HepG2 (cell line): ENCODE measurements at regions not wholly inside any gene's neighbourhood (a gene's known extent, or its start where the extent isn't known, plus 50 kb on each side); places are given as distances from the start of the nearest gene placed in this dataset.

Experiments used
- ATAC-seq: fragments of 200-7000 bp; cut with Tn5 transposase; 3 replicates; pipeline ENCODE4 v1.9.1; 2020; ENCODE audit warnings: mild to moderate bottlenecking, moderate library complexity
- BruUV-seq: library from RNA; stranded (reverse); fragments of 400-500 nt; replicated peaks from 2 replicates; lab custom pipeline; 2021; lab: Mats Ljungman, UMichigan
- CTCF ChIA-PET: fragments of 300-600 bp; formaldehyde crosslinking; extraction: SDS; loops from one replicate; lab custom pipeline; 2021; ENCODE audit warnings: low total read pairs, inconsistent platforms, low intra/inter-chr PET ratio; lab: Yijun Ruan, JAX
- POLR2A ChIA-PET: fragments of 350-600 bp; sonication (Branson Sonifier 250); formaldehyde crosslinking; loops from one replicate; lab custom pipeline; 2020; ENCODE audit warnings: antibody characterized with exemption, inconsistent platforms; lab: Yijun Ruan, JAX
- DNase-seq: peaks from one replicate; pipeline ENCODE4 v3.0.0-alpha.2; 2015; ENCODE audit warnings: low spot score
- FAIRE-seq: peaks from 3 replicates; lab custom pipeline; 2011; peaks lifted over from hg19 to GRCh38; lab: Jason Lieb, UNC
- H2AFZ ChIP-seq: one replicate; pipeline ENCODE4 v1.6.1; 2011; ENCODE audit warnings: low read length, inconsistent platforms
- H3K27ac ChIP-seq: fragments of 300-600 bp; 3 replicates; pipeline ENCODE4 v1.8.0; 2011; ENCODE audit warnings: mixed run types, mild to moderate bottlenecking, mixed read lengths, low read length, inconsistent platforms; ENCODE audit not compliant: insufficient read depth; ENCODE audit errors: extremely low read length
- H3K27me3 ChIP-seq, 2 experiments: fragments of 200-600 bp in 1 of 2; 2 replicates in 1 of 2; 3 replicates in 1 of 2; pipeline versions ENCODE4 v1.6.0 to v1.8.0; 2011; ENCODE audit warnings: low read length in 2 of 2, mild to moderate bottlenecking in 2 of 2, moderate library complexity in 2 of 2, inconsistent platforms in 1 of 2; ENCODE audit not compliant: insufficient read depth in 2 of 2, control insufficient read depth in 1 of 2
- H3K36me3 ChIP-seq, 2 experiments: fragments of 200-600 bp in 1 of 2; replicated peaks in 1 of 2; 2 replicates in 1 of 2; 3 replicates in 1 of 2; pipeline versions ENCODE4 v1.5.1 to v1.8.0; 2011; ENCODE audit warnings: low read length in 2 of 2, inconsistent platforms in 1 of 2; ENCODE audit not compliant: insufficient read depth in 2 of 2, control insufficient read depth in 1 of 2
- H3K4me1 ChIP-seq: 2 replicates; pipeline ENCODE4 v1.5.1; 2012; ENCODE audit warnings: low read length, inconsistent platforms; ENCODE audit not compliant: insufficient read depth
- H3K4me2 ChIP-seq: 2 replicates; pipeline ENCODE4 v1.6.0; 2011; ENCODE audit warnings: low read depth, low read length, inconsistent platforms
- H3K4me3 ChIP-seq, 3 experiments: fragments of 200-600 bp in 1 of 3; sonication (generic), shearing (Covaris generic) in 1 of 3; replicated peaks in 1 of 3; 2 replicates each; pipeline ENCODE4 v1.5.1; 2011 to 2016; ENCODE audit warnings: low read length in 3 of 3, inconsistent platforms in 2 of 3, low read depth in 2 of 3, mild to moderate bottlenecking in 2 of 3, control low read depth in 1 of 3, mixed read lengths in 1 of 3; ENCODE audit not compliant: insufficient read depth in 1 of 3
- H3K79me2 ChIP-seq: one replicate; pipeline ENCODE4 v1.6.1; 2011; ENCODE audit warnings: low read length, inconsistent platforms; ENCODE audit not compliant: insufficient read depth
- H3K9ac ChIP-seq: 2 replicates; pipeline ENCODE4 v1.6.0; 2011; ENCODE audit warnings: mild to moderate bottlenecking, low read depth, low read length, inconsistent platforms; ENCODE audit not compliant: insufficient read depth
- H3K9me3 ChIP-seq: 2 replicates; pipeline ENCODE4 v1.5.1; 2012; ENCODE audit warnings: mild to moderate bottlenecking, low read length
- H4K20me1 ChIP-seq: 2 replicates; pipeline ENCODE4 v1.6.0; 2011; ENCODE audit warnings: inconsistent platforms, mild to moderate bottlenecking, low read length, moderate library complexity; ENCODE audit not compliant: insufficient read depth
- ARHGAP35 ChIP-seq: sonication (generic); formaldehyde crosslinking; IDR thresholded peaks from 2 replicates; pipeline ENCODE4 v1.9.0; 2022; ENCODE audit warnings: mild to moderate bottlenecking, inconsistent platforms, moderate library complexity, missing genetic modification reagents, borderline replicate concordance
- EP300 ChIP-seq, 3 experiments: sonication (generic) in 1 of 3; formaldehyde crosslinking in 1 of 3; IDR thresholded peaks; 2 replicates each; pipeline versions ENCODE4 v1.5.1 to v1.6.1; 2011 to 2020; ENCODE audit warnings: low read depth in 2 of 3, low read length in 2 of 3, borderline replicate concordance in 1 of 3, improper control_type of control experiment in 1 of 3, mild to moderate bottlenecking in 1 of 3, missing genetic modification reagents in 1 of 3, moderate library complexity in 1 of 3
- MIXL1 ChIP-seq: IDR thresholded peaks from 2 replicates; pipeline ENCODE4 v1.6.1; 2016
- RARA ChIP-seq: IDR thresholded peaks from 2 replicates; pipeline ENCODE4 v1.6.1; 2016; ENCODE audit warnings: missing genetic modification reagents, missing compliant biosample characterization
- ZNF572 ChIP-seq: sonication (generic); formaldehyde crosslinking; IDR thresholded peaks from 2 replicates; pipeline ENCODE4 v1.5.1; 2020; ENCODE audit warnings: mild to moderate bottlenecking, missing genetic modification reagents
- ZNF616 ChIP-seq: sonication (generic); formaldehyde crosslinking; IDR thresholded peaks from 2 replicates; pipeline ENCODE4 v1.5.0; 2020; ENCODE audit warnings: low read depth, mild to moderate bottlenecking, missing genetic modification reagents
- WGBS: methylation state at CpG from one replicate; pipeline ENCODE4 v1.1.6; 2017; ENCODE audit warnings: low lambda C conversion rate; 5-methylcytosine and 5-hydroxymethylcytosine counted together
- in situ Hi-C: cut with HindIII; loops from 2 replicates; pipeline ENCODE4 v1.10.0; 2017; ENCODE audit warnings: low pct_unique_long_range_greater_than_20kb; ENCODE audit not compliant: extremely low pct_ligation_motif_present
- intact Hi-C: fragments of 100-400 bp; cut with micrococcal nuclease; formaldehyde crosslinking; loops from one replicate; pipeline ENCODE4 v1.10.0; 2022; ENCODE audit not compliant: unreplicated experiment
- TF ChIP-seq, protein P1 (sequence below): sonication (generic); formaldehyde crosslinking; IDR thresholded peaks from 2 replicates; pipeline ENCODE4 v1.9.0; 2022; ENCODE audit warnings: low read depth, missing genetic modification reagents
- TF ChIP-seq, protein P2 (sequence below): sonication (generic); formaldehyde crosslinking; conservative IDR thresholded peaks from 2 replicates; pipeline ENCODE4 v1.5.0; 2020; ENCODE audit warnings: missing genetic modification reagents
- TF ChIP-seq, protein P3 (sequence below): sonication (generic); formaldehyde crosslinking; IDR thresholded peaks from 2 replicates; pipeline ENCODE4 v1.4.0; 2020; ENCODE audit warnings: missing genetic modification reagents, mild to moderate bottlenecking, borderline replicate concordance
- TF ChIP-seq, protein P4 (sequence below): sonication (generic); formaldehyde crosslinking; IDR thresholded peaks from 2 replicates; pipeline ENCODE4 v1.8.1; 2023; ENCODE audit warnings: missing genetic modification reagents, inconsistent platforms, borderline replicate concordance
- TF ChIP-seq, protein P5 (sequence below): sonication (generic); formaldehyde crosslinking; IDR thresholded peaks from 2 replicates; pipeline ENCODE4 v1.9.0; 2021; ENCODE audit warnings: missing genetic modification reagents, mild to moderate bottlenecking, borderline replicate concordance

DNA sequence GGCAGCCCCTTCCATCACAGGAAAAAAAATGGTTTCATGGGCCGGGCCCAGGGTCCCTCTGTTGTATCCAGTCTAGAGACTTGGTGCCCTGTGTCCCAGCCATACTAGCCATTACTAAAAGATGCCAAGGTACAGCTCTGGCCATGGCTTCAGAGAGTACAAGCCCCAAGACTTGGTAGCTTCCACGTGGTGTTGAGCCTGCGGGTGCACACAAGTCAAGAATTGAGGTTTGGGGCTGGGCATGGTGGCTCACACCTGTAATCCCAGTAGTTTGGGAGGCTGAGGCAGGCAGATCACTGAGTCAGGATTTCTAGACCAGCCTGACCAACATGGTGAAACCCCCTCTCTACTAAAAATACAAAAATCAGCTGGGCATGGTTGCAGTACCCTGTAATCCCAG, 214.3 kb downstream of the LIG4 start:
- Histone ChIP-seq H3K36me3 (no peaks in the 10 kb centered on the region), H3K4me1 (no peaks in the 10 kb centered on the region), H3K9me3 (peaks cover 68% of the 10 kb centered on the region), H3K4me3 (no peak overlapping the region), H3K79me2 (no peaks in the 10 kb centered on the region), H3K27ac (no peak overlapping the region), H2AFZ (no peak overlapping the region), H4K20me1 (no peaks in the 10 kb centered on the region)
- no TSS peak for BruUV-seq
- WGBS: 14% methylated on average over 1 of the region's 3 CpGs
- no peak for FAIRE-seq
- no peak for ATAC-seq
- POLR2A ChIA-PET: no interaction called here
- in situ Hi-C loops: no loop called here
- intact Hi-C loops: no loop called here
- CTCF ChIA-PET: no interaction called here
- DNase-seq: no peak
- TF ChIP-seq ZNF572 (CRISPR knock-in tag): no peak
- TF ChIP-seq, all 625 proteins: peak for 0
- Histone ChIP-seq H3K27me3 (no peaks in the 10 kb centered on the region), H3K9ac (no peak overlapping the region), H3K4me2 (no peak overlapping the region)

DNA sequence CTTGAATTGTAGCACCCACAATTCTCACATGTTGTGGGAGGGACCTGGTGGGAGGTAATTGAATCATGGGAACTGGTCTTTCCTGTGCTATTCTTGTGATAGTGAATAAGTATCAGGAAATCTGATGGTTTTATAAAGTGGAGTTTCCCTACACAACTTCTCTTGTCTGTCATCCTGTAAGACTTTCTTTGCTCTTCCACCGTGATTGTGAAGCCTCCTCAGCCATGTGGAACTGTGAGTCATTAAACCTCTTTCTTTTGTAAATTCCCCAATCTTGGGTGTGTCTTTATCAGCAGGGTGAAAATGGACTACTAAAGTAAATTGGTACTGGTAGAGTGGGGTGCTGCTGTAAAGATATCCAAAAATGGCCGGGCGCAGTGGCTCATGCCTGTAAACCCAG, 215.6 kb downstream of the LIG4 start:
- CTCF ChIA-PET: no interaction called here
- BruUV-seq: no TSS peak
- DNase-seq (no peak), ATAC-seq (no peak), FAIRE-seq (no peak)
- Histone ChIP-seq H3K27me3 (no peaks in the 10 kb centered on the region), H3K27ac (no peak overlapping the region), H3K4me2 (no peak overlapping the region), H4K20me1 (no peaks in the 10 kb centered on the region), H3K79me2 (no peaks in the 10 kb centered on the region), H3K36me3 (no peaks in the 10 kb centered on the region), H3K9ac (no peak overlapping the region), H3K4me1 (no peaks in the 10 kb centered on the region), H3K9me3 (peaks cover 80% of the 10 kb centered on the region), H3K4me3 (no peak overlapping the region), H2AFZ (no peak overlapping the region)
- POLR2A ChIA-PET: no interaction called here
- TF ChIP-seq ARHGAP35 (CRISPR knock-in tag) (no peak), EP300 (IDR thresholded peaks at IDR 0.05; ENCODE audit: low read depth in 2 of 2, low read length in 2 of 2) (no peak), EP300 (CRISPR knock-in tag; IDR thresholded peaks at IDR 0.05; ENCODE audit: borderline replicate concordance) (no peak), MIXL1 (CRISPR knock-in tag) (no peak), RARA (CRISPR knock-in tag) (no peak), ZNF616 (CRISPR knock-in tag) (no peak)
- TF ChIP-seq, protein P1, sequence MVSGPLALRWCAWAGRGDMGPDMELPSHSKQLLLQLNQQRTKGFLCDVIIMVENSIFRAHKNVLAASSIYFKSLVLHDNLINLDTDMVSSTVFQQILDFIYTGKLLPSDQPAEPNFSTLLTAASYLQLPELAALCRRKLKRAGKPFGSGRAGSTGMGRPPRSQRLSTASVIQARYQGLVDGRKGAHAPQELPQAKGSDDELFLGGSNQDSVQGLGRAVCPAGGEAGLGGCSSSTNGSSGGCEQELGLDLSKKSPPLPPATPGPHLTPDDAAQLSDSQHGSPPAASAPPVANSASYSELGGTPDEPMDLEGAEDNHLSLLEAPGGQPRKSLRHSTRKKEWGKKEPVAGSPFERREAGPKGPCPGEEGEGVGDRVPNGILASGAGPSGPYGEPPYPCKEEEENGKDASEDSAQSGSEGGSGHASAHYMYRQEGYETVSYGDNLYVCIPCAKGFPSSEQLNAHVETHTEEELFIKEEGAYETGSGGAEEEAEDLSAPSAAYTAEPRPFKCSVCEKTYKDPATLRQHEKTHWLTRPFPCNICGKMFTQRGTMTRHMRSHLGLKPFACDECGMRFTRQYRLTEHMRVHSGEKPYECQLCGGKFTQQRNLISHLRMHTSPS: no peak
- TF ChIP-seq, protein P2, sequence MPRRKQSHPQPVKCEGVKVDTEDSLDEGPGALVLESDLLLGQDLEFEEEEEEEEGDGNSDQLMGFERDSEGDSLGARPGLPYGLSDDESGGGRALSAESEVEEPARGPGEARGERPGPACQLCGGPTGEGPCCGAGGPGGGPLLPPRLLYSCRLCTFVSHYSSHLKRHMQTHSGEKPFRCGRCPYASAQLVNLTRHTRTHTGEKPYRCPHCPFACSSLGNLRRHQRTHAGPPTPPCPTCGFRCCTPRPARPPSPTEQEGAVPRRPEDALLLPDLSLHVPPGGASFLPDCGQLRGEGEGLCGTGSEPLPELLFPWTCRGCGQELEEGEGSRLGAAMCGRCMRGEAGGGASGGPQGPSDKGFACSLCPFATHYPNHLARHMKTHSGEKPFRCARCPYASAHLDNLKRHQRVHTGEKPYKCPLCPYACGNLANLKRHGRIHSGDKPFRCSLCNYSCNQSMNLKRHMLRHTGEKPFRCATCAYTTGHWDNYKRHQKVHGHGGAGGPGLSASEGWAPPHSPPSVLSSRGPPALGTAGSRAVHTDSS (CRISPR knock-in tag): no peak
- TF ChIP-seq, protein P3, sequence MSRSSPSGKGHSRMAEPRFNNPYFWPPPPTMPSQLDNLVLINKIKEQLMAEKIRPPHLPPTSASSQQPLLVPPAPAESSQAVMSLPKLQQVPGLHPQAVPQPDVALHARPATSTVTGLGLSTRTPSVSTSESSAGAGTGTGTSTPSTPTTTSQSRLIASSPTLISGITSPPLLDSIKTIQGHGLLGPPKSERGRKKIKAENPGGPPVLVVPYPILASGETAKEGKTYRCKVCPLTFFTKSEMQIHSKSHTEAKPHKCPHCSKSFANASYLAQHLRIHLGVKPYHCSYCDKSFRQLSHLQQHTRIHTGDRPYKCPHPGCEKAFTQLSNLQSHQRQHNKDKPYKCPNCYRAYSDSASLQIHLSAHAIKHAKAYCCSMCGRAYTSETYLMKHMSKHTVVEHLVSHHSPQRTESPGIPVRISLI (CRISPR knock-in tag): no peak
- TF ChIP-seq, protein P4, sequence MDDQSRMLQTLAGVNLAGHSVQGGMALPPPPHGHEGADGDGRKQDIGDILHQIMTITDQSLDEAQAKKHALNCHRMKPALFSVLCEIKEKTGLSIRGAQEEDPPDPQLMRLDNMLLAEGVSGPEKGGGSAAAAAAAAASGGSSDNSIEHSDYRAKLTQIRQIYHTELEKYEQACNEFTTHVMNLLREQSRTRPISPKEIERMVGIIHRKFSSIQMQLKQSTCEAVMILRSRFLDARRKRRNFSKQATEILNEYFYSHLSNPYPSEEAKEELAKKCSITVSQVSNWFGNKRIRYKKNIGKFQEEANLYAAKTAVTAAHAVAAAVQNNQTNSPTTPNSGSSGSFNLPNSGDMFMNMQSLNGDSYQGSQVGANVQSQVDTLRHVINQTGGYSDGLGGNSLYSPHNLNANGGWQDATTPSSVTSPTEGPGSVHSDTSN (CRISPR knock-in tag): no peak
- TF ChIP-seq, protein P5, sequence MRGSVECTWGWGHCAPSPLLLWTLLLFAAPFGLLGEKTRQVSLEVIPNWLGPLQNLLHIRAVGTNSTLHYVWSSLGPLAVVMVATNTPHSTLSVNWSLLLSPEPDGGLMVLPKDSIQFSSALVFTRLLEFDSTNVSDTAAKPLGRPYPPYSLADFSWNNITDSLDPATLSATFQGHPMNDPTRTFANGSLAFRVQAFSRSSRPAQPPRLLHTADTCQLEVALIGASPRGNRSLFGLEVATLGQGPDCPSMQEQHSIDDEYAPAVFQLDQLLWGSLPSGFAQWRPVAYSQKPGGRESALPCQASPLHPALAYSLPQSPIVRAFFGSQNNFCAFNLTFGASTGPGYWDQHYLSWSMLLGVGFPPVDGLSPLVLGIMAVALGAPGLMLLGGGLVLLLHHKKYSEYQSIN (CRISPR knock-in tag): no peak
- in situ Hi-C loops (no loop called here), intact Hi-C loops (no loop called here)
- WGBS: 35% methylated on average over 3 of the region's 3 CpGs
